ENCODE measurements at regions not wholly inside any gene's neighbourhood (a gene's known extent, or its start where the extent isn't known, plus 50 kb on each side); places are given as distances from the start of the nearest gene placed in this dataset.

- H3K4me3 ChIP-seq: no peak overlapping the region
- CTCF ChIA-PET: no interaction called here
- H3K4me1 ChIP-seq: no peaks in the 10 kb centered on the region
- no peak for ATAC-seq
- no peak overlapping the region for H3K4me2 ChIP-seq
- H3K27ac ChIP-seq: no peak overlapping the region
- no peak for DNase-seq (ENCODE audit: low read depth in 1 of 2, low spot score in 1 of 2)
- TF ChIP-seq TP53 (CRISPR knock-in tag; IDR thresholded peaks at IDR 0.05) (no peak), BCL3 (IDR thresholded peaks at IDR 0.05) (no peak), RARB (CRISPR knock-in tag; IDR thresholded peaks at IDR 0.05) (no peak), E2F6 (IDR thresholded peaks at IDR 0.05; ENCODE audit: borderline replicate concordance, low read depth) (no peak), EHMT2 (IDR thresholded peaks at IDR 0.05; ENCODE audit: low read depth) (no peak), RCOR1 (IDR thresholded peaks at IDR 0.05; ENCODE audit: low read depth, low read length) (no peak), CBX8 (IDR thresholded peaks at IDR 0.05) (no peak), EP300 (IDR thresholded peaks at IDR 0.05) (no peak), CHD4 (IDR thresholded peaks at IDR 0.05; ENCODE audit: borderline replicate concordance) (no peak), FOSB (CRISPR knock-in tag; IDR thresholded peaks at IDR 0.05) (no peak), ESRRA (IDR thresholded peaks at IDR 0.05; ENCODE audit: borderline replicate concordance, low read length) (no peak), MAZ (IDR thresholded peaks at IDR 0.05; ENCODE audit: borderline replicate concordance, low read depth, low read length) (no peak), GATA3 (IDR thresholded peaks at IDR 0.05; ENCODE audit: borderline replicate concordance) (no peak)
- 38% methylated on average over 2 of the region's 2 CpGs for WGBS (ENCODE audit: missing lambda C conversion rate)
- no peak for FAIRE-seq
- no peaks in the 10 kb centered on the region for H3K9me3 ChIP-seq
- POLR2A ChIA-PET: no interaction called here
These were observed 204.9 kb upstream of the SPRY1 start for GRCh38 chr4:123191728-123192127.

GRCh38 chr4:123193802-123194367, 202.7 kb upstream of the SPRY1 start:
- CTCF ChIA-PET: interaction anchor here (1.2 kb wide), 1 partner anchor 112 kb away, joined by 3 read pairs; no protein-coding TSS in a partner anchor
- FAIRE-seq (no peak), DNase-seq (ENCODE audit: low read depth in 1 of 2, low spot score in 1 of 2) (no peak), ATAC-seq (no peak)
- 94% methylated on average over 3 of the region's 3 CpGs for WGBS (ENCODE audit: missing lambda C conversion rate)
- Histone ChIP-seq H3K9me3 (no peaks in the 10 kb centered on the region), H3K4me1 (no peaks in the 10 kb centered on the region), H3K4me3 (no peak overlapping the region), H3K27ac (no peak overlapping the region), H3K4me2 (no peak overlapping the region)
- POLR2A ChIA-PET: no interaction called here
- TF ChIP-seq RCOR1 (IDR thresholded peaks at IDR 0.05; ENCODE audit: low read depth, low read length): no peak
- TF ChIP-seq ELK1 (IDR thresholded peaks at IDR 0.05; ENCODE audit: low read depth, low read length): no peak

- no peak for ATAC-seq
- TF ChIP-seq POLR2AphosphoS2 (conservative IDR thresholded peaks at IDR 0.05; ENCODE audit: low read length) (no peak), PBX3 (IDR thresholded peaks at IDR 0.05) (no peak), JUNB (IDR thresholded peaks at IDR 0.05) (no peak), RNF2 (IDR thresholded peaks at IDR 0.05; ENCODE audit: borderline replicate concordance, low read depth) (no peak), SMC3 (IDR thresholded peaks at IDR 0.05) (no peak), MYC (IDR thresholded peaks at IDR 0.05; ENCODE audit: borderline replicate concordance, low read length) (no peak), CHD2 (IDR thresholded peaks at IDR 0.05; ENCODE audit: low read length, partially characterized antibody) (no peak)
- no peak overlapping the region for H3K27ac ChIP-seq
- WGBS (ENCODE audit: missing lambda C conversion rate): 97% methylated on average over 2 of the region's 2 CpGs
- H3K4me3 ChIP-seq: no peak overlapping the region
- ChIA-PET CTCF (no interaction called here), POLR2A (no interaction called here)
- no peaks in the 10 kb centered on the region for H3K4me1 ChIP-seq
- no peak for DNase-seq (ENCODE audit: low read depth in 1 of 2, low spot score in 1 of 2)
- FAIRE-seq: no peak
- H3K4me2 ChIP-seq: no peak overlapping the region
- H3K9me3 ChIP-seq: no peaks in the 10 kb centered on the region
These were observed 197.9 kb upstream of the SPRY1 start for GRCh38 chr4:123198706-123199105.
